Mammary epithelial cell (primary cell): ENCODE measurements at regions not wholly inside any gene's neighbourhood (a gene's known extent, or its start where the extent isn't known, plus 50 kb on each side); places are given as distances from the start of the nearest gene placed in this dataset.

Experiments
- CTCF ChIP-seq, 2 donors: IDR thresholded peaks in 1 of 2; conservative IDR thresholded peaks in 1 of 2; 2 replicates each; pipeline ENCODE4 v1.5.1; 2011 to 2012; ENCODE audit warnings: inconsistent platforms in 2 of 2, low read length in 2 of 2, mild to moderate bottlenecking in 2 of 2, control low read depth in 1 of 2, low read depth in 1 of 2; ENCODE audit not compliant: insufficient read depth in 1 of 2; ENCODE audit errors: extremely low read depth in 1 of 2
- EZH2 ChIP-seq: IDR thresholded peaks from 2 replicates; pipeline ENCODE4 v1.6.1; 2012; ENCODE audit warnings: low read length, inconsistent platforms, borderline replicate concordance

DNA sequence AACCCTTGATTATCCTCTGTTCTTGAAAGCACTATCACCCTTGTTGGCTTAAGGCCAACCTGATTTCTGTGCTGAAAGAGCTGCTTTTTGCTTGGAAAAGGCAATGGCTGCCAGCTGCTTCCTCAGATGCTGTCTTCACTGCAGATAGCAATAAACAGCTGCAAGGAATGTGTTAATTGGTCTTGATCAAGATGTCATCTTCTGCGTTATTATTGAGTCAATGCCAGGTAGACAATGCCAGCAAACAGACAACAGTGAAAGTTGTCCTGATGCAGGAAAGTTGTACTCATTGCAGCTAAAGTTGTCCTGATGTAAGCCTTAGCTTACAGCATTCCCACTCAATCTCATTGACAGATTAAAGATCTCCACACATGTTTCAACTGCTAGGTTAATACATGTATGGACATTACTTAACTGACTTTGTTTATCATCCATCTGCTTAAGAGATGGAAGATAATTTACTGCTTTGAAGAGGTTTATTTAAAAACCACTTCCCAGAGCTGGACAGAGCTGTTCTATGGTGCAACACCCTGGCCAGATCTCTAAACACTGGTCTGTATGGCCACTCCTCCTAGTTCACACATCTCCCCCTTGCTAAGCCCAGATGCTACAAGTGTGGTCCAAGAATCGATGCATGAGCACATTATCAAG, 251.0 kb upstream of the MCTP2 start:
- TF ChIP-seq EZH2 (no peak), CTCF (conservative IDR thresholded peaks at IDR 0.05 in 1 of 2, IDR thresholded peaks at IDR 0.05 in 1 of 2; ENCODE audit: extremely low read depth in 1 of 2, insufficient read depth in 1 of 2, low read depth in 1 of 2, low read length in 2 of 2) (no peak)
